HepG2 (cell line): ENCODE measurements at regions not wholly inside any gene's neighbourhood (a gene's known extent, or its start where the extent isn't known, plus 50 kb on each side); places are given as distances from the start of the nearest gene placed in this dataset.

Experiments used
- HNF1A ChIP-seq, 2 experiments: sonication (generic) in 1 of 2; formaldehyde crosslinking in 1 of 2; IDR thresholded peaks; 2 replicates each; pipeline versions ENCODE4 v1.4.0 to v1.6.1; 2016 to 2020; ENCODE audit warnings: borderline replicate concordance in 1 of 2, low read depth in 1 of 2, mild to moderate bottlenecking in 1 of 2, missing genetic modification reagents in 1 of 2
- MNT ChIP-seq: fragments of 450-650 bp; IDR thresholded peaks from 2 replicates; pipeline ENCODE4 v1.6.1; 2016
- RBM39 ChIP-seq: fragments of 200-400 bp; formaldehyde crosslinking; IDR thresholded peaks from one replicate; pipeline ENCODE4 v1.6.1; 2018; ENCODE audit warnings: antibody characterized with exemption, mild to moderate bottlenecking, low read depth, low read length; ENCODE audit not compliant: poor library complexity, severe bottlenecking
- ZNF124 ChIP-seq: sonication (generic); formaldehyde crosslinking; IDR thresholded peaks from 2 replicates; pipeline ENCODE4 v1.4.0; 2020; ENCODE audit warnings: missing genetic modification reagents
- TF ChIP-seq, protein P1 (sequence below): sonication (generic); formaldehyde crosslinking; IDR thresholded peaks from 2 replicates; pipeline ENCODE4 v1.4.0; 2020; ENCODE audit warnings: missing genetic modification reagents, borderline replicate concordance

GRCh38 chr5:12073426-12073825 is 169.2 kb upstream of the CTNND2 start (continued):
- TF ChIP-seq HNF1A (IDR thresholded peaks at IDR 0.05; ENCODE audit: low read depth) (no peak), HNF1A (CRISPR knock-in tag; IDR thresholded peaks at IDR 0.05; ENCODE audit: borderline replicate concordance) (no peak), ZNF124 (CRISPR knock-in tag) (no peak), RBM39 (no peak), MNT (no peak)
- TF ChIP-seq, protein P1, sequence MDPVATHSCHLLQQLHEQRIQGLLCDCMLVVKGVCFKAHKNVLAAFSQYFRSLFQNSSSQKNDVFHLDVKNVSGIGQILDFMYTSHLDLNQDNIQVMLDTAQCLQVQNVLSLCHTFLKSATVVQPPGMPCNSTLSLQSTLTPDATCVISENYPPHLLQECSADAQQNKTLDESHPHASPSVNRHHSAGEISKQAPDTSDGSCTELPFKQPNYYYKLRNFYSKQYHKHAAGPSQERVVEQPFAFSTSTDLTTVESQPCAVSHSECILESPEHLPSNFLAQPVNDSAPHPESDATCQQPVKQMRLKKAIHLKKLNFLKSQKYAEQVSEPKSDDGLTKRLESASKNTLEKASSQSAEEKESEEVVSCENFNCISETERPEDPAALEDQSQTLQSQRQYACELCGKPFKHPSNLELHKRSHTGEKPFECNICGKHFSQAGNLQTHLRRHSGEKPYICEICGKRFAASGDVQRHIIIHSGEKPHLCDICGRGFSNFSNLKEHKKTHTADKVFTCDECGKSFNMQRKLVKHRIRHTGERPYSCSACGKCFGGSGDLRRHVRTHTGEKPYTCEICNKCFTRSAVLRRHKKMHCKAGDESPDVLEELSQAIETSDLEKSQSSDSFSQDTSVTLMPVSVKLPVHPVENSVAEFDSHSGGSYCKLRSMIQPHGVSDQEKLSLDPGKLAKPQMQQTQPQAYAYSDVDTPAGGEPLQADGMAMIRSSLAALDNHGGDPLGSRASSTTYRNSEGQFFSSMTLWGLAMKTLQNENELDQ (CRISPR knock-in tag), result no peak
